Stomach (tissue), 4 donors: ENCODE measurements at regions not wholly inside any gene's neighbourhood (a gene's known extent, or its start where the extent isn't known, plus 50 kb on each side); places are given as distances from the start of the nearest gene placed in this dataset.

Source experiments
- EP300 ChIP-seq: sonication (generic); formaldehyde crosslinking; IDR thresholded peaks from one replicate; pipeline ENCODE4 v1.6.1; 2017; ENCODE audit warnings: antibody characterized with exemption
- TF ChIP-seq, protein P1 (sequence below), 7 experiments: fragments of 450-650 bp in 4 of 7; fragments of 200-600 bp in 3 of 7; sonication (generic) in 3 of 7; IDR thresholded peaks; one replicate each; pipeline ENCODE4 v1.5.1; 2016 to 2019; ENCODE audit warnings: antibody characterized with exemption in 7 of 7, control low read depth in 2 of 7, mild to moderate bottlenecking in 1 of 7

DNA sequence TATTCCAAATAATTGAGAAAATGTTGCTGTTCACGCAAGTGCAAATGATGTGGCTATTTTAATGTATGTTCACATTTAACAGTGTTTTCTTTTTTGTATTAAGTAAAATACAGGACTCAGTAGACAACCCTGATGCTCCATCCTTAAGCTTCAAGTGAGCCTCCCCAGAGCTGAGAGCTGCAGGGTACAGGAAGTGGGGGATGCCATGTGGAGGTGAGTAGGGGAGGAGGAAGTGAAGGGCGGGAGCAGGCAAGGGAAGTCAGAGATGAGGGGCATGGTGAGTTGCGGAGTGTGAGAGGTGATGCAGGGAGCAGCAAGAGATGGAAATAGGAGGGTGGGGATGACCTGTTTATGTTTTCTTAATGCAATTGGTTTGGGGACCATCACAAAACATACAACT, 711.0 kb downstream of the UQCRFS1 start:
- TF ChIP-seq, protein P1, sequence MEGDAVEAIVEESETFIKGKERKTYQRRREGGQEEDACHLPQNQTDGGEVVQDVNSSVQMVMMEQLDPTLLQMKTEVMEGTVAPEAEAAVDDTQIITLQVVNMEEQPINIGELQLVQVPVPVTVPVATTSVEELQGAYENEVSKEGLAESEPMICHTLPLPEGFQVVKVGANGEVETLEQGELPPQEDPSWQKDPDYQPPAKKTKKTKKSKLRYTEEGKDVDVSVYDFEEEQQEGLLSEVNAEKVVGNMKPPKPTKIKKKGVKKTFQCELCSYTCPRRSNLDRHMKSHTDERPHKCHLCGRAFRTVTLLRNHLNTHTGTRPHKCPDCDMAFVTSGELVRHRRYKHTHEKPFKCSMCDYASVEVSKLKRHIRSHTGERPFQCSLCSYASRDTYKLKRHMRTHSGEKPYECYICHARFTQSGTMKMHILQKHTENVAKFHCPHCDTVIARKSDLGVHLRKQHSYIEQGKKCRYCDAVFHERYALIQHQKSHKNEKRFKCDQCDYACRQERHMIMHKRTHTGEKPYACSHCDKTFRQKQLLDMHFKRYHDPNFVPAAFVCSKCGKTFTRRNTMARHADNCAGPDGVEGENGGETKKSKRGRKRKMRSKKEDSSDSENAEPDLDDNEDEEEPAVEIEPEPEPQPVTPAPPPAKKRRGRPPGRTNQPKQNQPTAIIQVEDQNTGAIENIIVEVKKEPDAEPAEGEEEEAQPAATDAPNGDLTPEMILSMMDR (IDR thresholded peaks at IDR 0.05): no peak
- TF ChIP-seq EP300: no peak
